ENCODE measurements at regions not wholly inside any gene's neighbourhood (a gene's known extent, or its start where the extent isn't known, plus 50 kb on each side); places are given as distances from the start of the nearest gene placed in this dataset.

DNA sequence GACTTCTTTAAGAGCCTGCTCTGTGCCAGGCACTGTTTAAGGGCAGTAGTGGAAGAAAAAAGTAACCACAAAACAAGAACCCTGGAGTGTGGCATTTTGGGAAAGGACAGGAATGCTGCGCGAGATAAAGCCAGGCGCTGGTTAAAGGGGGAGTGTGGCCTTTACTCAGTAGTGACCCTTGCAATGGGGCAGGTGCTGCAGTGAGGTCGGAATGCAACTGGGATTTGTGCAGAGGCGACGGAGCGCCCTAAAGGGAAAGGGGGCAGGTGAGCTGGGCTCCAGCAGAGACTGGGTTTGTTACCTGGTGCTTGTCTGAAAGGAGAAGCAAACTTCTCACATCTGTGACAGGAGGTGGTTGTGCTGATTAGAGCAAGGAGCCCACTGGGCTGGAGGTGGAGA lies 263.6 kb downstream of the ACTR3B start:
- TF ChIP-seq, protein P1, sequence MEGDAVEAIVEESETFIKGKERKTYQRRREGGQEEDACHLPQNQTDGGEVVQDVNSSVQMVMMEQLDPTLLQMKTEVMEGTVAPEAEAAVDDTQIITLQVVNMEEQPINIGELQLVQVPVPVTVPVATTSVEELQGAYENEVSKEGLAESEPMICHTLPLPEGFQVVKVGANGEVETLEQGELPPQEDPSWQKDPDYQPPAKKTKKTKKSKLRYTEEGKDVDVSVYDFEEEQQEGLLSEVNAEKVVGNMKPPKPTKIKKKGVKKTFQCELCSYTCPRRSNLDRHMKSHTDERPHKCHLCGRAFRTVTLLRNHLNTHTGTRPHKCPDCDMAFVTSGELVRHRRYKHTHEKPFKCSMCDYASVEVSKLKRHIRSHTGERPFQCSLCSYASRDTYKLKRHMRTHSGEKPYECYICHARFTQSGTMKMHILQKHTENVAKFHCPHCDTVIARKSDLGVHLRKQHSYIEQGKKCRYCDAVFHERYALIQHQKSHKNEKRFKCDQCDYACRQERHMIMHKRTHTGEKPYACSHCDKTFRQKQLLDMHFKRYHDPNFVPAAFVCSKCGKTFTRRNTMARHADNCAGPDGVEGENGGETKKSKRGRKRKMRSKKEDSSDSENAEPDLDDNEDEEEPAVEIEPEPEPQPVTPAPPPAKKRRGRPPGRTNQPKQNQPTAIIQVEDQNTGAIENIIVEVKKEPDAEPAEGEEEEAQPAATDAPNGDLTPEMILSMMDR (IDR thresholded peaks at IDR 0.05) = no peak
- no peaks in the 10 kb centered on the region for H3K4me1 ChIP-seq
- H3K9me3 ChIP-seq = no peaks in the 10 kb centered on the region
- intact Hi-C loops (cut with DNase I; ENCODE audit: low total_unique reads) = no loop called here
- no peaks in the 10 kb centered on the region for H3K27me3 ChIP-seq
- no peak overlapping the region for H3K27ac ChIP-seq
- H3K4me3 ChIP-seq = no peak overlapping the region
- DNase-seq = no peak
- H3K36me3 ChIP-seq = no peaks in the 10 kb centered on the region

DNA sequence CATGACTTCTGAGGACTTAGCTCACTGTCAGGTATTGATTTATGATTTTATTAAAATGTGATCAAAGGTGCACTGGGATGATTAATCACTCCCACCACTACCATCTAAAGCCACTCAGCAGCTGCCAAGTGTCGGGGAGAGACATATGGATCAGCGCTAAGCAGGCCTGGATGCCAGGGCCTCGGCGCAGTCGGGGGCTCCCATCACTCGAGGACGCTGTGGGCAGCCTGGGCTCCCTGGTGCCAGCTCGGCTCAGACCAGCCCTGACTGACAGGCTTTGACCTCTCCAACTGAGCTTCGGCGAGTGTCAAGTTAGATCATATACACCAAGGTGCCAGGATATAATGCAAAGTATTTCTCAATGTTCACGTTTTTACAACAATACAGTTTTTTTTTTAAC lies 267.7 kb downstream of the ACTR3B start:
- Histone ChIP-seq H3K4me1 (no peaks in the 10 kb centered on the region), H3K27me3 (no peaks in the 10 kb centered on the region), H3K9me3 (no peaks in the 10 kb centered on the region), H3K27ac (no peak overlapping the region), H3K4me3 (no peak overlapping the region), H3K36me3 (no peaks in the 10 kb centered on the region)
- intact Hi-C loops (cut with DNase I; ENCODE audit: low total_unique reads) = no loop called here
- TF ChIP-seq, protein P1 (IDR thresholded peaks at IDR 0.05) = no peak
- no peak for TF ChIP-seq POLR2A (IDR thresholded peaks at IDR 0.05)
- DNase-seq = no peak

DNA sequence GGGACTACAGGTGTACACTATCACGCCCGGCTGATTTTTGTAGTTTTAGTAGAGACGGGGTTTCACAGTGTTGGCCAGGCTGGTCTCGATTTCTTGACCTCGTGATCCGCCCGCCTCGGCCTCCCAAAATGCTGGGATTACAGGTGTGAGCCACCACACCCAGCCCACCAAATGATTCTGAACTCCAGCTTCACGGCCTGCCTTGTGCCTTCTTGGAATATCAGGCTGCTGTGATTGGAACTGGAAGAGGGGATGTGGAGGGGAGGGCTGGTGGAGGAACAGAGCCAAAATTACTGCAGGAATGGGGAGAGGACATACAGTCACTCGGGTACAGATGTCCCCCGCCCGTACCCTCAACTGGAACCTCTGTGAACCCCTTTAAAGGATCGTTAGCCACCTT lies 268.4 kb downstream of the ACTR3B start:
- H3K36me3 ChIP-seq = no peaks in the 10 kb centered on the region
- TF ChIP-seq POLR2A (IDR thresholded peaks at IDR 0.05) = no peak
- TF ChIP-seq, protein P1 (IDR thresholded peaks at IDR 0.05) = no peak
- intact Hi-C loops (cut with DNase I; ENCODE audit: low total_unique reads) = no loop called here
- H3K27ac ChIP-seq = no peak overlapping the region
- no peaks in the 10 kb centered on the region for H3K4me1 ChIP-seq
- H3K27me3 ChIP-seq = no peaks in the 10 kb centered on the region
- no peak for DNase-seq
- no peak overlapping the region for H3K4me3 ChIP-seq
- H3K9me3 ChIP-seq = no peaks in the 10 kb centered on the region

DNA sequence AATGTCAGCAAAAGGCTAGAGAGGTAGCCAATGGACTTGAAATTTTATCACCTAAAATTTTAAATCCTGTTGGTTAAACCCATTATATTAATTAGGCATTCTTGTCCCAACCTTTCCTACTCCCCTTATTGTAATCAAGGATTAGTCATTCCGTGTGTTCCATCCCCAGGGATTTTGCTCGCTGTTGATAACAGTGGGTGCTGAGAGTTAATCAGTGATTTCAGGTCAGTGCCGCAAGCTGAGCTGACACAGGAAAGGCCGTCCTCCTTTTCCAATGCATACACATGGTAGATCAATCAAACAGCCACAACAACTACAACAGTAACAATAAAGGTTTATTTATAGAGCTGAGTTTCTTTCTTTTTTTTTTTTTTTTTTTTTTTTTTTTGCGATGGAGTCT lies 271.4 kb downstream of the ACTR3B start:
- TF ChIP-seq, protein P1 (IDR thresholded peaks at IDR 0.05) = no peak
- no peak overlapping the region for H3K4me3 ChIP-seq
- DNase-seq = no peak
- no peaks in the 10 kb centered on the region for H3K36me3 ChIP-seq
- intact Hi-C loops (cut with DNase I; ENCODE audit: low total_unique reads) = no loop called here
- H3K27me3 ChIP-seq = no peaks in the 10 kb centered on the region
- H3K9me3 ChIP-seq = no peaks in the 10 kb centered on the region
- H3K4me1 ChIP-seq = no peaks in the 10 kb centered on the region
- H3K27ac ChIP-seq = no peak overlapping the region

GRCh38 chr7:153034791-153035190 lies 275.2 kb downstream of the ACTR3B start:
- intact Hi-C loops (cut with DNase I; ENCODE audit: low total_unique reads) = no loop called here
- H3K4me3 ChIP-seq = no peak overlapping the region
- no peaks in the 10 kb centered on the region for H3K4me1 ChIP-seq
- TF ChIP-seq, protein P1 (IDR thresholded peaks at IDR 0.05) = no peak
- TF ChIP-seq POLR2A (IDR thresholded peaks at IDR 0.05) = no peak
- no peaks in the 10 kb centered on the region for H3K36me3 ChIP-seq
- no peak for DNase-seq
- H3K27me3 ChIP-seq = no peaks in the 10 kb centered on the region
- no peaks in the 10 kb centered on the region for H3K9me3 ChIP-seq
- no peak overlapping the region for H3K27ac ChIP-seq
